Suppressor macrophage treated with lipopolysaccharide for 1 hour (primary cell): ENCODE measurements at regions not wholly inside any gene's neighbourhood (a gene's known extent, or its start where the extent isn't known, plus 50 kb on each side); places are given as distances from the start of the nearest gene placed in this dataset.
"Not testable (repeated sequence)": the region's sequence is repeated elsewhere in the genome, so short reads cannot be mapped to it uniquely, and the experiment has no call there.

Experiments
- DNase-seq, 3 donors: peaks; one replicate each; pipeline ENCODE4 v3.0.0-alpha.2; 2020 to 2022

DNA sequence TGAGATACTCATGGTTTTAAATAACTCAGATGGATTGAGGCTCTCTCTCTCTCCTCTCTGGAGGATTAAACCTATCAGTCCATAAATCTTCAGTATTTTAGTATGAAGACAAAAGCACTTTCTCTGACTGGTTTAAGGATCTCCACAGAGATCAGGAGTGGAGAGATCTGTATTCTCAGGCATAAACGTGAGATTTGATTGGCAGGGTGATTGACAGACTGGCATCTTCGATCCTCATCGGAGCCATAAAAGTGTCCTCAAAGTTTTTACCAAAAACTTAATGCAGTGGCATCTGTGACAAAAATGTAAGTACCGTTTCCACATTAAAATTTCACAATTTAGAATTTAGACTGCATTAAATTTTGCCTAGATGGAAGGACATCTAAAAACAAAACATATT is 870.1 kb downstream of the KCNJ2 start:
- DNase-seq, result no peak

DNA sequence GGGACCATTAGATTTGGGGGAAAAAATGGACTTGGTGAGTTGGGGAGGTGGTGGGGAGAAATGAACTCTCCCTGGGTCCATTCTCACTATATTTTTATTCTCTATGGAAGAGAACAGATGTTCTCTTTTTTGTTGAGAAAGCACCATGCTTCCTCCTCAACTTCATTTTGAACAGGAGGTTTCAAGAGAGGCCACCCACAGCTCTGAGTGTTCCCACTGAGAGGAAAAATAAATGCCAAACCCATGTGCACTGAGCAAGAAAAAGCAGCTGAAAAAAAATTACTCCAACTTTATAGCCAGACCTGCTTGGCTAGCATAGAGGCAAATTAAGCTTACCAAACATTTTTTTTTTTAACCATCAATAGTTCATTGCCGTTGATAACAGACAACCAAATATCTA is 883.6 kb downstream of the KCNJ2 start:
- DNase-seq, result no peak

DNA sequence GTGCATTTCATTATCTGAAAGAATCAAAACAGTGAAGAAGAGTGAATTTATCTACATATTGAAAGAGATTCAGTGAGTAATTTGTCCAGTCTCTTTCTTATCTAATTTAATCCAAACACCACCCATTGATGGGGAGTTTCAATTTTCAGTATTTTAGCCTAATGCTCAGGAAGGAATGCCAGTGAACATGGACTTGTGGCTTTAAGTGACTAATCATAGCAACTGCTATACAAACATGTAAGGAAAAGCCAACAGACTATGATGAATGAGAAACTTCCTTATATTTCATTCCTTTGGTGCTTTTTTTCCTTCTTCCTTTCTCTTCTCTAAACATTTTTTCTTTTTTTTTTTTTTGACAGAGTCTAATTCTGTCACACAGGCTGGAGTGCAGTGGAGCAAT is 885.8 kb downstream of the KCNJ2 start:
- DNase-seq, result no peak

DNA sequence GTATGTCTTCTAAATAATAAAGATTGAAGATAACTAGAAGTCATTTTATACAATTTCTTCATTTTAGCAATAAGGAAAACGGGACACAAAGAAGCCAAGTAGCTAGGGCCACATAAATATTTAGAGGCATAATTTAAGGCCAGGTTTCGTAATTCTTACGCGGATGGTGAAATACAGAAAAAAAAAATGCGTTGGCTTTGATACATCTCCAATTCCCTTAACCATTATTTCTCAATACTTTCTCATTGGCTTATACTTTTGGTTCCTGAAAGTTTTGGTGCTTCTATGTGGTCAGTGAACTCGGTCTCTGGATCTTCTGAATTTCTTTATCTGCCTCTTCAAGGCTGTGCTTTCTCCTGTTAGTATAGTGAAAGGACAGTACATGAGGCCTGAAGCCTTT is 888.1 kb downstream of the KCNJ2 start:
- DNase-seq, result peak; percentile 1 to 40 (median 35)

DNA sequence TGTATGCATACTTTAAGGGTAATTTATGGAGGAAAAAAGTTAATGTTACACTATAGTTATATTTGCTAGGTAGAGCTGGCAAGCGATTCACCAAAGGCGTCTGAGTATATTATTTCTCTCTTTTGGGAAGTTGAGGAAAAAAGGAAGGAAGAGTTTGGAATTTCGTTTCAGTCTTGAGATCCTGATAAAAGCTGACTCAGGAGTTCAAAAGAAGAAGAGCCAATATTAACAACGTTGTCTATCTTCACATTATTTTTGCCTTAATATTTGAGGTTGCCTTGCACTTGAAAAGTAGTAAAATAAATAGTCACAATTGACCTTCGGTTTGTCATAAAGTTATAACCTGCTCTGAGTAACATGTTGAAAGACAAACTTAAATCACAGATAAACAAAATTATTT is 888.6 kb downstream of the KCNJ2 start:
- no peak for DNase-seq

DNA sequence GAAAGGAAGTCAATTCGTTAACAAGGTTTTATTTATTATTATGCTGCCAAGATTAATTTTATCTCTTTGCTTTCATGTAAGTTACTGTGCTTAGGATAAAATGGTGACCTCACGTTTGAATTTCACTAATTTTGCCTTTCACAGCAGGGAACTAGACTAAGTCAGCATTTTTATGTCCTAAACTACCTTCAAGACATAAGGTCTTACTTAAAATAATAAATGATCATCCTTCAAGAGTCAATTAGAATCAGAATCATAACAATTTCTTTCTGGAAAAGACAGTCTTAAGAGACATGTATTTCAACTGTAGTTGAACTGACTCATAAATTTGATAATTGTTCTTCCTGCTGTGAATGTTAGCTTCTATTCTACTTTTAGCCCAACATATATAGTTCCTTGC is 893.8 kb downstream of the KCNJ2 start:
- no peak for DNase-seq

DNA sequence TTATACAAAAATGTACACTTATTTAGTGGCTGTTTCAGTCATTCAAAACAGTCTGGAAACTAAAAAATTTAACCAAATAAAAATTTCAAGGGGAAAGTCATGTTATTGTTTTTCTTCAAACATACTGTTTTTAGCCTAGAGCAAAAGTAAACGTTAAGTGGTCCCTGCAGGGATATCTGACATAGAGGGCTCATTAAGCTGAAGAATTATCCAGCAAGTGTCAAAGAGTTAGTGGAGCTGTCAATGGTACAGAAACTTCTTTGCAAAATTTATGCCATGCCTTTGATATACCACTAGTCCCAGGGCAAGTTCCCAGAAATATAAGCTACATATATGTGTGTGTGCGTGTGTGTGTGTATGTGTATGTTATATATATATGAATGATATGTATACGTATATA is 894.2 kb downstream of the KCNJ2 start:
- DNase-seq, result no peak

DNA sequence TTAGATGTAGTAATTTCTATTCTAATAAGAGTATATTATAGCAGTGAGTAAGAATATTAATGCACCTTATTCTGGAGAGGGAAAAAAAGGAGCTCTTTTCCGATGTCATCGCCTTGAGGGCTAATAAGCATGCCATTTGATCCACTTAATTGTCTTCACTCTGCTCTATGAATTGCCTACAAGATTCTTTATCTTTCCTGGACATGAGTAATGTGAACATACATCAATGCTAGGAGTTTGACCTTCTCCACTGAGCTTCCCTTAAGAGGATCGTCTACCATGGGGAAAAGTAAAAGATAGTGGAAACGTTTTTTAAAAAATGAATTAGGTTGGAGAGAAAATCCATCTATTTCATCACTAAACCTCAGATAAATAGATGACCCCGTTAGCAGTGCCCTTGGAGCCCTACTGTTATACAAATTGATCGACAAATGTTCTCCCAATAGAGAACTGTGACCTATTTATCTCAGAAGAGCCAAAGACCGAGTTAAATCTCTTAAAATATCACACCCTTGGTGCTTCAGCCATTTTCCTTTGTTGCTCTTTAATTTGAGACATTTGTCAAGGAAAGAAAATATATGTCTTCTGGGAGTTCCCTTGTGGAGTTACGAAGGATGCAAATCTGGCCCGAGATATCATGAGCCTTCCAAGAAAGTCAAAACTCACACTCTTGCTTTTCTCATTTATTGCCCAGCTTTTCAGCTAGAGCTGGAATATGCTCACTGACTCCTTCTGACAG is 898.5 kb downstream of the KCNJ2 start:
- DNase-seq, result no peak

DNA sequence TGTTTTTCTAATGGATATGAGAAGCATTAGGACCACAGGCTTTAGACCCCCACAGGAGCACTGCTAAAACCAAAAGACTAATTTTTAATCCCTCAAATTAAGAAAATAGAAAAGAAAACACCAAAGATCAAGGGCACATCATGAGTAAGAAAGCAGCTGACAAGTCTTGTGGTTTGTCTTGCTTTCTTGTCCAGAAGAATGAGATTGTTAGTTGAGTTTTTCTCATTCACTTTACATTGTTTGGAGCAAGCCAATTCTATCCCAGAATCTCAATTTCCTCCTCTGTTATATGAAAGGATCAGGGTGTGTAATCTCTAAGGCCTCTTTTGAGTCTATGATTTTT is 899.0 kb downstream of the KCNJ2 start:
- no peak for DNase-seq

DNA sequence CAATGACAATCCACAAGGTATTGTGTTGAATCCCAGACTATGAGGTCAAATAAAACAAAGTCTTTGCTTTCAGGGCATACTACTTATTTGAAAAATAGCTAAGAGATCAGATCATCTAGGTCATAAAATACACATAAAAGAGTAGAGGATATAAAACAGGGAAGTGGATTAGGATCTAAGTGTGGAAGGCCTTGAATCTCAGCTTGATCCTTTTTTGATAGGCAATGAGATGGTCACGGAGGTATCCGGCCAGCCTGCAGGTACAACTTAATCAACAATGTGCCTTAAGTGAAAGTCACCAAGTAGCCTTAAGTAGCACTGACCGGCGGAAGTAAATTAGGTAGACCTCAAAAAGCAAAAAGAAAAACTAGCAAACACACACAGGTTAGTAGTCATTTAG is 901.7 kb downstream of the KCNJ2 start:
- no peak for DNase-seq

DNA sequence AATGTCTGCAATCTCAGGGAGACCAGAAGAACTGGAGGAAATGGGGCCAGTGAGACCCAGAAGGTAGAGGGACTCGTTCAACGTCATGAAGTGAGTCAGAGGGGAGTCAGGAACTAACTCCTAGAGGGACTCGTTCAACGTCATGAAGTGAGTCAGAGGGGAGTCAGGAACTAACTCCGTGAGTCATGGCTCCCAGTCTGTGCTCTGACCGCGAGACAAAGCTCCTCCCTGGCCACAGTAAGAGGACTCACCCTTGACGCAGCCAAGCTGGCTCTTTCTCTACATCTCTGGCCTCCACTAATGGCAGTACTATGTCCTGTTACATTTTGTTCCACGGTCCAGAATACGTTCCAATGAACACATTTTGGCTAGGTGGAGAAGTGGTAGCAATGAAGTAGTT is 902.5 kb downstream of the KCNJ2 start:
- DNase-seq, result peak; percentile 17 to 22 (median 18)

DNA sequence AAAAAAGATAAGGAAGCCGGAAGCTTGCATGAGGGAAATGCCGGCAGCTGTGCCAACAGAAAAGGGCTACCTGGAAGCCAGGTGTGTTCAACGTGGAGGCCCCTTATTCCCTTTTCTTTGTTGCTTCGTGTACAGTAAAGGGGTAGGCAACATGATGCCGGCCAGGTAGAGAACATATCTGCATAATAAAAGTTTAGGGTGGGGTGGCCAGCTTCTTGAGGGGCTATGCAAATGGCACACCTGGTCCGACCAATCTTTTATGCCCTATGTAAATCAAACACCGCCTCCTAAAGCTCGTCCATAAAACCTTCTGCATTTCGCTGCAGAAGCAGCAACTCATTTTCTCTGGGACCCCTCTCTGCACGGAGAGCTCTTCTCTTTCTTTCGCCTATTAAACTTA is 911.6 kb downstream of the KCNJ2 start:
- no peak for DNase-seq

DNA sequence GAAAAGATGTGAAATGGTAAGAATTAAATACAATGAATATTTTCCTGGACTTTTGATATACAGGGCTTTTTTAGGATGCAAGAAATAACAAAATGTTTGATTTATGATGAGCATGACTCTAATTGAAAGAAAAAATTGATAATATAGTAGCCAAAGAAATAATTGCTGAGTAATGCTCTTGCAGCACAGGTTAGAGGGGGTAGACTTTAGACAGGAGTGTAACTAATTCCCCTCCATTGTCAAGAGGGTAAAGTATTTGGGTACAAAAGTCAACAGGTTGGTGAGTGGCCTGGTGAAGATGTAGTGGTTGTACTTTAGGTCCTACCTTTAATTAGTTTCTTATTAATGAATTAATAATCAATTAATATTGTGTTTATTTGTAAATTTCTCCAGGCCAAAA is 912.3 kb downstream of the KCNJ2 start:
- no peak for DNase-seq

DNA sequence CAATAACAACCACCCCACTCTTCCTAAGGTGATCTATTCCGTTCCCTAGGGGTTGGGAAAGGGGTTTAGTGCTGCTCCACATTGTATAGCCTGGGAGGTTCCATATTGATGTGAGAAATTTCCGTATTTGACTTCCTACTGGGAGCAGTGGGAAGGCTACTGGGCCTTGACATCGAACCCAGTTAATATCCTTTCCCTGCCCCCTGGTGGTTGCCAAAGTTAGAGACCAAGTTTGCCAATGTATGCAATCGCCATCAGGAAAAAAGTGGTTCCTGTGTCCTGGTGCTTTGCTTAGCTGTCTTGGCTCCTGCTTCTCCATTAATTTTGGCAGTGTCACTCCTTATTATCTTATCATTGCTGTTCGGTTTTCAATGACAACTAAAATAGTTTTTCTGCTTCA is 914.9 kb downstream of the KCNJ2 start:
- peak; percentile 53 to 60 (median 57) for DNase-seq

DNA sequence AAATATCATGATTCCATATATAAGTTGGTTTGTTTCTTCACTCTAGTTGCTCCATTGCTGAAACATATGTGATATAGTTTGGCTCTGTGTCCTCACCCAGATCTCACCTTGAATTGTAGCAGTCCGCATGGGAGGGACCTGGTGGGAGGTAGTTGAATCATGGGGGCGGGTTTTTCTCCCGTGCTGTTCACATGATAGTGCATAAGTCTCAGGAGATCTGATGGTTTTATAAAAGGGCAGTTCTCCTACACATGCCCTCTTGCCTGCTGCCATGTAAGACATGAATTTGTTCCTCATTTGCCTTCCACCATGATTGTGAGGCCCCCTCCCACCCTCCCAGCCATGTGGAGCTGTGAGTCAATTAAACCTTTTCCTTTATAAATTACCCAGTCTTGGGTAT is 915.5 kb downstream of the KCNJ2 start:
- DNase-seq, result no peak

DNA sequence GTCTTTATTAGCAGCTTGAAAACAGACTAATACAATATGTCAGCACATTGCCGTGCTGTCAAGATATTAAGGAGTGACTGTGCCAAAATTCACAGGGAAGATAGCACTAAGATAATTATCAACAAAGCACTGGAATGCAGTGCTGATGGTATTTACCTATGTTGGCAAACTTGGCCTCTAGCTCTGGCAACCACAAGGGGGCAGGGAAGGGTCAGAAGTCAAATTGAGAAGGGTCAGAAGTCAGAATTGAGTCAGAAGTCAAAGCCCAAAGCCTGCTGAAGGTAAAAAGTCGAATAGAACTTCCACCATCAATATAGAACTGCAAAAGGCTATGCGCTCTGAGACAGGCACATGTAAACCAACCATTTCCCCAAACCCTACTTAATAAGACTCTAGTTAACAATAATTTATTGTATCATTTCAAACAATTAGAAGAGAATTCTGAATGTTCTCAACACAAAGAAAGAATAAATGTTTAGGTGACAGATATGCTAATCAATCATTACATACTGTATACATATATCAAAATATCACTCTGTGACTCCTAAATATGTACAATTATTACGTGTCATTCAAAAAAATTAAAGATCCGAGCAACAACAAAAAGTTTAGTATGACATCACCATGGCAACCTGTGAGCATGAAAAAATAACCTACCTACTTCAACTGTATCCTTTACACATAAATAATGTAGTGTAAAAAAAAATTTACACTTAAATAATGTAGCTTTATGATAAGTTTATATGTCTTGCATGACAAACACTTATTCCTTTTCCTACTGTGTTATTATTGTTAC is 916.1 kb downstream of the KCNJ2 start:
- peak; percentile 23 to 38 (median 23) for DNase-seq

DNA sequence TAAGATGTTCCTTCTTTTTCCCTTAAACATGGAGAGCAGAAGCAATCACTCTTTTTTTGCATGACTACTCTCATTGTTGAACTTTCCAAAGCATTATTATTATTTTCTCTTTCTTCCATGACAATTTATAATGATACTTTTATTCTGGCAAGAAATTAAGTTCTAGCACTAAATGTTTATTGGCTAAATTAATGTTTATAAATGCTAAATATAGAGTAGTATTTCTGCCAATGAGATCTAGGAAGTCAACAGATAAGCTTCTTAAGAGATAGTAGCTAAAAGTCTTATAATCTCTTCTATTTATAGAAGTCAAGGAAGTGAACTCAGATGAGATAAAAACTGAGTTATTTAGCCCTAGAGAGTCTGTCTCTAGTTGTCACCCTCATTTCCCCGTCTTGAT is 920.1 kb downstream of the KCNJ2 start:
- DNase-seq, result no peak

DNA sequence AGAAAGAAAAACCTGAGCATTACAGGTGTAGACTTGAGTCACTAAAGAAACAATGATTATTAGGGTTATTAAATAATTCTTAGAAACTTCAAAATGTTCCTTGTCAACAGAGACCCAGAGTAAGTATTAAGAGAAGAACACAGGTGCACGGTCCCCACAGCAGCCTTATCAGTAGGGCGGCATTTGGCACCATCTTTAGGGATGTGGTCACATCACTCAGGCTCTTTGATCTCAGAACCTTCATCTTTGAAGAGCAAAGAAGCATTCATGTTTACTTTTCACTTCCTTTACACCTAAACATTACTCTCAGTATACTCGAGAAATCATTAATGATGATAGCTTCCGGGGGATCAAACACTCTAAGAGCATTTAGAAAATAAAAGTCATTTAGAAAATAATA is 928.7 kb downstream of the KCNJ2 start:
- DNase-seq, result no peak

DNA sequence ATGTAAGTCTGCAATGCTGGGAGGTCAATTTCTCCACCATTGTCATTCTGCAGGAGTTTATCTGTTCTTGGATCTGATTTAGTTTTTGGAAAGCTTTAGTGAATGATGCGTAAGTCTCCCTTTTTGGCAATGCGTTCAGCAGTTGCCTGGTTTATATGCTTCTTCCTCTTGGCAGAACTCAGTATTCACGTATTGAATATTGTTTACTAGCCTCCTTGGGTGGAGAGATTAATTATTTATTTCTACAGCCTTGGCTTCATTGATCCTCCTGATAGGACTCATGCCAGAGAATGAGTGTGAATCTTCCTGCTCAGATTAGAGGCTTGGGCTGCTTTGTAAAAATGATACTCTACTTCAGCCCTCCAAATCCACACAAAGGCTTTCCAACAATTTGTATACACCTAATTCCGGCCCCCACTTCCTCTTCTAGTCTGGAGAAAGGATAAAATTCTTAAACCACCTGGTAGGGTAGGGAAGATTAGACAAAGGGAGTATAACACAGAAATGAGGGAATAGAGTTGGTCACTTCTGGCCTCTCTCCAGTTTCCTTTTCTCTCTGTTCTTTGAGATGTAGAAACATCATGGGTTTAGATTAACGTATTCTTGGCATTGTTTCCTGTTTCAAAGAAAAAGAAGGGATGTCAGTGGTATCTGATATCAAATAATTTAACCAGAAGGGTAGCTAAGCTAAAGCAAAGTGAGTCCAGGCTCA is 929.8 kb downstream of the KCNJ2 start:
- no peak for DNase-seq

DNA sequence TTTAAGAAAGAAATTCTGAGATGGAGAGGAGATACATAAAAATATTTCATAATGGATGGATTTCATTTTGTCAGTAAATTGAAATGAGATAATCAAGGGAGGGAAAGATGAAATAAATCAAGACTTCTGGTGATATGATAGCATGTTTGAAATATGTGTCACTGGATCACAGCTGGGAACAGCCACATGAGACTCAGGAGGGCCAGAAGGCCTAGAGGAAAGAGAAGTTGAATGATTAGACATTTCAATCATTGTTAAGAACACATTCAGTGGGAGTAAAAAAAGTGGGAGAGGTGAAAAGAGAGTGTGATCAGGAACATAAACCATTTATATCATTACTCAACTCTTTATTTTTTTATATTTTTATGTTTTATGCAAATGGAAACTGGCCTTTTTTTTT is 933.4 kb downstream of the KCNJ2 start:
- DNase-seq, result no peak

DNA sequence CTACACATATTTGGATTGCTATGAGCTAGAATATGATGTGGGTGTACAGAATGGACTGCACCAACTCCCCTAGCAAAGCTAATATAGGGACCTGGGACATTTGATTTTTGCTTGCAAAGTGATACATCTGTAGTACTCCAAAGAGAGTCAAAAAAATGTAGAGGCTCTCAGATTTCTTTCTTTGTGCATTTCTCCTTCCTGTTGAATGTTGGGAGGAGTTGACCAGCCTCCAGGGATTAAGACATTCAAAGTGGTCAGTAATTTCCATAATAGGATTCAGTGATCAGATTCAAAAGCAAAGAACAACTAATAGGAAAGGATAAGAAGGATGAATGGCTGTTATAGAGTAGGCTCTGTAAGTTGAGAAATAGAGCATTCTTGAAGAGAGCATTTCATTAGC is 934.9 kb downstream of the KCNJ2 start:
- DNase-seq, result no peak

DNA sequence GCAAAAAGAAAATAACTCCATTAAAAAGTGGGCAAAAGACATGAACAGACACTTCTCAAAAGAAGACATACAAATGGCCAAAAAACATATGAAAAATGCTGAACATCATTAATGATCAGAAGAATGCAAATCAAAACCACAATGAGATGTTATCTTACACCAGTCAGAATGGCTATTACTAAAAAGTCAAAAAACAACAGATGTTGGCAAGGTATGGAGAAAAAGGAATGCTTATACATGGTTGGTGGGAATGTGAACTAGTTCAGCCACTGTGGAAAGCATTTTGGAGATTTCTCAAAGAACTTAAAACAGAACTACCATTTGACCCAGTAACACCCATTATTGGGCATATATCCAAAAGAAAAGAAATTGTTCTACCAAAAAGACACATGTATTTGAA is 936.7 kb downstream of the KCNJ2 start:
- DNase-seq, result not testable (repeated sequence)

DNA sequence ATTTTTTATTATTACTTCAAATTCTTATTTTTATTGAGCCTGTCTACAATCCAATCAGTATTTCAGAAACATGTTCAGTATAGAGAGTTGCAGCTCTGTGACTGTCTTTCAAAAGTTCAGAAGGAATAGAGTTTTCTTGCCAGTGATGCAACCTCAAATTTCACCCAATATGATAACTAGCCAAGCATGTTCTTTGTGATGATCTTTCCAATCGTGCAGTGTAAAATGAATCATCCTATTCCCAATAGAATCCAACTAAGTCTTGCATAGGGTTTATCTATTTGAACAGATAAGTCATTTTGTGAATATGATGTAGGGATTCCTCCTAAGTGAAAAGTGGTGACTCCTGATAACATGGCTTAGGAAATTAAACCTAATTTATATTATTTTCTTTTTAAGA is 937.8 kb downstream of the KCNJ2 start:
- DNase-seq, result no peak

DNA sequence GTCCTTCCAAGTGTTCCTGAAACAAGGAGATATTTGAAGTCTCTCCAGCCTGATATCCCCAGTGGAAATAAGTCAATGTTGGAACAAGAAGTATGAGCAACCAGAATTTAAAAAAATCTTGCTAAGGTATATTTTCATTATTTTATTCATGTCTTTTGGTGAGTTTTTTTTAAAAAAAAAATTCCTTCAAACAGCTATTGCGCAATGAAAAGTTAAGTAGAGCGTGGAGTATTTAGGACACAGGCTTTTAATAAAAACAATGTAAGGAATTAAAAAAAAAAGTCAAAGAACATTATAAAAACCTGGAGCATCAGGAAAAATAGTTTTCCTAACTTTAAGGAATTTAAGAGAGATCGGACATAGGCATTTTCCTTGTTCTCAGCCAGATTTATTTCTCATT is 940.4 kb downstream of the KCNJ2 start:
- no peak for DNase-seq
